ENCODE measurements at regions not wholly inside any gene's neighbourhood (a gene's known extent, or its start where the extent isn't known, plus 50 kb on each side); places are given as distances from the start of the nearest gene placed in this dataset.

- intact Hi-C loops (cut with DNase I), result no loop called here
- H3K27me3 ChIP-seq (ENCODE audit: low read depth), result no peaks in the 10 kb centered on the region
- H3K36me3 ChIP-seq, result no peaks in the 10 kb centered on the region
- H3K4me1 ChIP-seq, result no peaks in the 10 kb centered on the region
- no peak overlapping the region for H3K27ac ChIP-seq
- no peak for TF ChIP-seq CTCF (IDR thresholded peaks at IDR 0.05)
- DNase-seq (no peak), ATAC-seq (no peak)
- H3K9me3 ChIP-seq, result no peaks in the 10 kb centered on the region
- no peak overlapping the region for H3K4me3 ChIP-seq
Measured at GRCh38 chrX:88982183-88982582, 235.2 kb downstream of the CPXCR1 start.

GRCh38 chrX:88982933-88983332 is 235.9 kb downstream of the CPXCR1 start:
- no peak for DNase-seq
- no peak for ATAC-seq
- Histone ChIP-seq H3K9me3 (no peaks in the 10 kb centered on the region), H3K36me3 (no peaks in the 10 kb centered on the region), H3K27me3 (ENCODE audit: low read depth) (no peaks in the 10 kb centered on the region), H3K27ac (no peak overlapping the region), H3K4me3 (no peak overlapping the region), H3K4me1 (no peaks in the 10 kb centered on the region)
- intact Hi-C loops (cut with DNase I), result no loop called here
- TF ChIP-seq CTCF (IDR thresholded peaks at IDR 0.05), result no peak

- H3K4me1 ChIP-seq, result no peaks in the 10 kb centered on the region
- intact Hi-C loops (cut with DNase I), result no loop called here
- TF ChIP-seq CTCF (IDR thresholded peaks at IDR 0.05), result no peak
Measured at GRCh38 chrX:88988796-88989195, 241.8 kb downstream of the CPXCR1 start.

GRCh38 chrX:88990882-88991582 is 244.0 kb downstream of the CPXCR1 start:
- H3K4me3 ChIP-seq, result no peak overlapping the region
- no peak overlapping the region for H3K27ac ChIP-seq
- intact Hi-C loops (cut with DNase I), result no loop called here
- H3K4me1 ChIP-seq, result no peaks in the 10 kb centered on the region
- no peaks in the 10 kb centered on the region for H3K9me3 ChIP-seq
- DNase-seq, result no peak
- H3K27me3 ChIP-seq (ENCODE audit: low read depth), result no peaks in the 10 kb centered on the region
- TF ChIP-seq CTCF (IDR thresholded peaks at IDR 0.05), result no peak
- no peak for ATAC-seq
- no peaks in the 10 kb centered on the region for H3K36me3 ChIP-seq

More at GRCh38 chrX:88988796-88989195, 241.8 kb downstream of the CPXCR1 start:
- DNase-seq (no peak), ATAC-seq (no peak)
- H3K27ac ChIP-seq, result no peak overlapping the region
- H3K27me3 ChIP-seq (ENCODE audit: low read depth), result no peaks in the 10 kb centered on the region
- no peaks in the 10 kb centered on the region for H3K36me3 ChIP-seq
- H3K9me3 ChIP-seq, result no peaks in the 10 kb centered on the region
- H3K4me3 ChIP-seq, result no peak overlapping the region

GRCh38 chrX:88991583-88992132 is 244.6 kb downstream of the CPXCR1 start:
- Histone ChIP-seq H3K27ac (no peak overlapping the region), H3K4me3 (no peak overlapping the region), H3K9me3 (no peaks in the 10 kb centered on the region), H3K27me3 (ENCODE audit: low read depth) (no peaks in the 10 kb centered on the region), H3K36me3 (no peaks in the 10 kb centered on the region), H3K4me1 (no peaks in the 10 kb centered on the region)
- no peak for TF ChIP-seq CTCF (IDR thresholded peaks at IDR 0.05)
- ATAC-seq (no peak), DNase-seq (no peak)
- intact Hi-C loops (cut with DNase I), result no loop called here
